ENCODE measurements at regions not wholly inside any gene's neighbourhood (a gene's known extent, or its start where the extent isn't known, plus 50 kb on each side); places are given as distances from the start of the nearest gene placed in this dataset.

GRCh38 chr3:79896086-79896485 lies 128.3 kb upstream of the ROBO1 start:
- TF ChIP-seq CTCF (IDR thresholded peaks at IDR 0.05) (no peak), POLR2A (IDR thresholded peaks at IDR 0.05) (no peak)
